Activated T-cell treated with anti-CD3 and anti-CD28 coated beads, Interleukin-2, amount 50 U/mL, for 48 hours (primary cell): ENCODE measurements at regions not wholly inside any gene's neighbourhood (a gene's known extent, or its start where the extent isn't known, plus 50 kb on each side); places are given as distances from the start of the nearest gene placed in this dataset.
"Not testable (repeated sequence)": the region's sequence is repeated elsewhere in the genome, so short reads cannot be mapped to it uniquely, and the experiment has no call there.

Experiments used
- DNase-seq, 2 experiments: peaks; one replicate each; pipeline ENCODE4 v3.0.0-alpha.2; 2020

- DNase-seq, result no peak
These were observed 211.2 kb upstream of the PDZRN3 start for GRCh38 chr3:73835945-73836344.

- DNase-seq, result no peak
These were observed 207.7 kb upstream of the PDZRN3 start for GRCh38 chr3:73832426-73832825.

GRCh38 chr3:73828348-73828747, 203.6 kb upstream of the PDZRN3 start:
- no peak for DNase-seq

- no peak for DNase-seq
These were observed 203.0 kb upstream of the PDZRN3 start for GRCh38 chr3:73827725-73828211.

- DNase-seq, result no peak
These were observed 202.5 kb upstream of the PDZRN3 start for GRCh38 chr3:73827204-73827603.

GRCh38 chr3:73820896-73821295, 196.2 kb upstream of the PDZRN3 start:
- not testable (repeated sequence) for DNase-seq

GRCh38 chr3:73820431-73820830, 195.7 kb upstream of the PDZRN3 start:
- DNase-seq, result no peak

- no peak for DNase-seq
These were observed 191.2 kb upstream of the PDZRN3 start for GRCh38 chr3:73815966-73816365.

GRCh38 chr3:73813692-73814292, 189.1 kb upstream of the PDZRN3 start:
- no peak for DNase-seq

- DNase-seq, result no peak
These were observed 188.6 kb upstream of the PDZRN3 start for GRCh38 chr3:73813291-73813690.

- no peak for DNase-seq
These were observed 187.3 kb upstream of the PDZRN3 start for GRCh38 chr3:73812054-73812453.

GRCh38 chr3:73808862-73809509, 184.2 kb upstream of the PDZRN3 start:
- no peak for DNase-seq

GRCh38 chr3:73805435-73805834, 180.7 kb upstream of the PDZRN3 start:
- DNase-seq, result no peak

GRCh38 chr3:73804204-73804603, 179.5 kb upstream of the PDZRN3 start:
- DNase-seq, result no peak

GRCh38 chr3:73801444-73801843, 176.7 kb upstream of the PDZRN3 start:
- no peak for DNase-seq

- no peak for DNase-seq
These were observed 172.6 kb upstream of the PDZRN3 start for GRCh38 chr3:73797311-73797710.

- DNase-seq, result no peak
These were observed 171.6 kb upstream of the PDZRN3 start for GRCh38 chr3:73796382-73796781.

- DNase-seq, result no peak
These were observed 166.6 kb upstream of the PDZRN3 start for GRCh38 chr3:73791356-73791755.

GRCh38 chr3:73789825-73790444, 165.2 kb upstream of the PDZRN3 start:
- no peak for DNase-seq

GRCh38 chr3:73787620-73788019, 162.9 kb upstream of the PDZRN3 start:
- no peak for DNase-seq

GRCh38 chr3:73786998-73787397, 162.3 kb upstream of the PDZRN3 start:
- DNase-seq, result no peak

GRCh38 chr3:73786321-73786807, 161.6 kb upstream of the PDZRN3 start:
- no peak for DNase-seq

GRCh38 chr3:73784686-73785392, 160.1 kb upstream of the PDZRN3 start:
- no peak for DNase-seq

- DNase-seq, result no peak
These were observed 159.1 kb upstream of the PDZRN3 start for GRCh38 chr3:73783811-73784210.
